ENCODE measurements at regions not wholly inside any gene's neighbourhood (a gene's known extent, or its start where the extent isn't known, plus 50 kb on each side); places are given as distances from the start of the nearest gene placed in this dataset.

DNA sequence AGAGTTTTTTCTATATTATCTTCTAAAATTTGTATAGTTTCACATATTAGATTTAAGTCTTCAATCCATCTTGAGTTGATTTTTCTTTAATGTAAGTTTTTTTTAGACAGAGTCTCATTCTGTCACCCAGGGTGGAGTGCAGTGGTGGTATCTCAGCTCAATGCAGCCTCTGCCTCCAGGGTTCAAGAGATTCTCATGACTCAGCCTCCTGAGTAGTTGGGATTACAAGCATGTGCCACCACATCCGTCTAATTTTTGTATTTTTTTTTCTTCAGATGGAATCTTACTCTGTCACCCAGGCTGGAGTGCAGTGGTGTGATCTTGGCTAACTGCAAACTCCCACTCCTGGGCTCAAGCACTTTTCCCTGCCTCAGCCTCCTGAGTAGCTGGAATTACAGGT, 143.4 kb upstream of the ZNF92 start:
- TF ChIP-seq EZH2 (IDR thresholded peaks at IDR 0.05; ENCODE audit: low read length, missing control alignments): no peak
- TF ChIP-seq, protein P1, sequence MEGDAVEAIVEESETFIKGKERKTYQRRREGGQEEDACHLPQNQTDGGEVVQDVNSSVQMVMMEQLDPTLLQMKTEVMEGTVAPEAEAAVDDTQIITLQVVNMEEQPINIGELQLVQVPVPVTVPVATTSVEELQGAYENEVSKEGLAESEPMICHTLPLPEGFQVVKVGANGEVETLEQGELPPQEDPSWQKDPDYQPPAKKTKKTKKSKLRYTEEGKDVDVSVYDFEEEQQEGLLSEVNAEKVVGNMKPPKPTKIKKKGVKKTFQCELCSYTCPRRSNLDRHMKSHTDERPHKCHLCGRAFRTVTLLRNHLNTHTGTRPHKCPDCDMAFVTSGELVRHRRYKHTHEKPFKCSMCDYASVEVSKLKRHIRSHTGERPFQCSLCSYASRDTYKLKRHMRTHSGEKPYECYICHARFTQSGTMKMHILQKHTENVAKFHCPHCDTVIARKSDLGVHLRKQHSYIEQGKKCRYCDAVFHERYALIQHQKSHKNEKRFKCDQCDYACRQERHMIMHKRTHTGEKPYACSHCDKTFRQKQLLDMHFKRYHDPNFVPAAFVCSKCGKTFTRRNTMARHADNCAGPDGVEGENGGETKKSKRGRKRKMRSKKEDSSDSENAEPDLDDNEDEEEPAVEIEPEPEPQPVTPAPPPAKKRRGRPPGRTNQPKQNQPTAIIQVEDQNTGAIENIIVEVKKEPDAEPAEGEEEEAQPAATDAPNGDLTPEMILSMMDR (conservative IDR thresholded peaks at IDR 0.05 in 1 of 2, IDR thresholded peaks at IDR 0.05 in 1 of 2; ENCODE audit: low read depth in 1 of 2, low read length in 2 of 2): no peak
- Histone ChIP-seq H3K79me2 (ENCODE audit: control insufficient read depth, insufficient read depth, low read length) (no peaks in the 10 kb centered on the region), H3K4me3 (replicated peaks in 1 of 4; ENCODE audit: control extremely low read depth in 1 of 4, insufficient read depth in 1 of 4, low read depth in 3 of 4, low read length in 4 of 4) (no peak overlapping the region), H3K27me3 (ENCODE audit: control insufficient read depth, insufficient read depth, low read length) (no peaks in the 10 kb centered on the region), H3K4me2 (ENCODE audit: extremely low read depth, insufficient read depth, low read length) (no peak overlapping the region), H2AFZ (ENCODE audit: low read length) (no peak overlapping the region), H3K4me1 (ENCODE audit: control insufficient read depth, extremely low read depth, insufficient read depth, low read length) (no peaks in the 10 kb centered on the region), H3K9me3 (ENCODE audit: control insufficient read depth, insufficient read depth, low read depth, low read length) (no peaks in the 10 kb centered on the region), H3K27ac (ENCODE audit: insufficient read depth, low read length) (no peak overlapping the region), H3K36me3 (ENCODE audit: control insufficient read depth, insufficient read depth, low read length) (no peaks in the 10 kb centered on the region), H4K20me1 (ENCODE audit: control insufficient read depth, extremely low read depth, insufficient read depth, low read length) (no peaks in the 10 kb centered on the region), H3K9ac (ENCODE audit: insufficient read depth, low read length) (no peak overlapping the region)
- DNase-seq (ENCODE audit: low read depth in 2 of 2): no peak

DNA sequence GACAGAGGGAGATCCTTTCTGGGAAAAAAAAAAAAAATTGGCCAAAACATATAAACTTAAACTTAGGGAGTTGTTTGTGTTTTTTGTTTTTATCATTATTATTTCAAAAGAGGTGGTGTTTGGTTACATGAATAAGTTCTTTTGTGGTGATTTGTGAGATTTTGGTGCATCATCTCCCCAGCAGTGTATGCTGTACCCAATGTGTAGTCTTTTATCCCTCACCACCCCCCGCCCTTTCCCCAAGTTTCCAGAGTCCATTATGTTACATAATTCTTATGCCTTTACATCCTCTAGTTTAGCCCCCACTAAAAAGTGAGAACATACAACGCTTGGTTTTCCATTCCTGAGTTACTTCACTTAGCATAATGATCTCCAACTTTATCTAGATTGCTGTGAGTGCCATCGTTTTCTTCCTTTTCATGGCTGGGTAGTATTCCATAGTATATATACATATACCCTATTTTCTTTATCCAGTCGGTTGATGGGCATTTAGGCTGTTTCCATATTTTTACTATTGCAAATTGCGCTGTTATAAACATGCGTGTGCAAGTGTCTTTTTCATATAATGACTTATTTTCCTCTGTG, 148.1 kb upstream of the ZNF92 start:
- Histone ChIP-seq H3K4me2 (ENCODE audit: extremely low read depth, insufficient read depth, low read length) (no peak overlapping the region), H3K9me3 (ENCODE audit: control insufficient read depth, insufficient read depth, low read depth, low read length) (no peaks in the 10 kb centered on the region), H3K4me1 (ENCODE audit: control insufficient read depth, extremely low read depth, insufficient read depth, low read length) (no peaks in the 10 kb centered on the region), H4K20me1 (ENCODE audit: control insufficient read depth, extremely low read depth, insufficient read depth, low read length) (no peaks in the 10 kb centered on the region), H3K27me3 (ENCODE audit: control insufficient read depth, insufficient read depth, low read length) (no peaks in the 10 kb centered on the region), H3K9ac (ENCODE audit: insufficient read depth, low read length) (no peak overlapping the region), H3K36me3 (ENCODE audit: control insufficient read depth, insufficient read depth, low read length) (no peaks in the 10 kb centered on the region), H3K4me3 (replicated peaks in 1 of 4; ENCODE audit: control extremely low read depth in 1 of 4, insufficient read depth in 1 of 4, low read depth in 3 of 4, low read length in 4 of 4) (no peak overlapping the region), H2AFZ (ENCODE audit: low read length) (no peak overlapping the region), H3K79me2 (ENCODE audit: control insufficient read depth, insufficient read depth, low read length) (no peaks in the 10 kb centered on the region), H3K27ac (ENCODE audit: insufficient read depth, low read length) (no peak overlapping the region)
- no peak for DNase-seq (ENCODE audit: low read depth in 2 of 2)
- no peak for TF ChIP-seq EZH2 (IDR thresholded peaks at IDR 0.05; ENCODE audit: low read length, missing control alignments)
- TF ChIP-seq, protein P1 (conservative IDR thresholded peaks at IDR 0.05 in 1 of 2, IDR thresholded peaks at IDR 0.05 in 1 of 2; ENCODE audit: low read depth in 1 of 2, low read length in 2 of 2): no peak

DNA sequence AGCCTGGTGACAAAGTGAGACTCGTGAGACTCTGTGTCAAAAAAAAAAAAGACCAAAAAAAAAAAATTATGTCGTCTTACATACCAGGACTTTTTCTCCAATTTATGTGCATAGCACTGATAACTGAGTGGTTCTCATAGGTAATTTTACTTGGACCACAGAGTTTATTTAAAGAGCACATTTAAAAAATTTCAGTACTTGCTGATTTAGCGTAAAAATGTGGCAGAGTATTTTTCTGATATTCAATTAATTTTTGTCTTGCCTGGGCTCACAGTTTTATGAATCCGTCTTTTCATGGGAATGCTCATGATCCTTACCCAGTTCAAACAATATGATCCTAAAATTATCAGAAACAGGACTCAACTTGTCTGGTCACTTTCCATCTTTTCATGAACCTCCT, 151.0 kb upstream of the ZNF92 start:
- no peak overlapping the region for H2AFZ ChIP-seq (ENCODE audit: low read length)
- H3K4me1 ChIP-seq (ENCODE audit: control insufficient read depth, extremely low read depth, insufficient read depth, low read length): no peaks in the 10 kb centered on the region
- no peak overlapping the region for H3K4me2 ChIP-seq (ENCODE audit: extremely low read depth, insufficient read depth, low read length)
- H3K9ac ChIP-seq (ENCODE audit: insufficient read depth, low read length): no peak overlapping the region
- no peaks in the 10 kb centered on the region for H3K27me3 ChIP-seq (ENCODE audit: control insufficient read depth, insufficient read depth, low read length)
- H4K20me1 ChIP-seq (ENCODE audit: control insufficient read depth, extremely low read depth, insufficient read depth, low read length): no peaks in the 10 kb centered on the region
- no peak overlapping the region for H3K4me3 ChIP-seq (replicated peaks in 1 of 4; ENCODE audit: control extremely low read depth in 1 of 4, insufficient read depth in 1 of 4, low read depth in 3 of 4, low read length in 4 of 4)
- no peaks in the 10 kb centered on the region for H3K79me2 ChIP-seq (ENCODE audit: control insufficient read depth, insufficient read depth, low read length)
- no peaks in the 10 kb centered on the region for H3K36me3 ChIP-seq (ENCODE audit: control insufficient read depth, insufficient read depth, low read length)
- DNase-seq (ENCODE audit: low read depth in 2 of 2): no peak
- TF ChIP-seq, protein P1 (conservative IDR thresholded peaks at IDR 0.05 in 1 of 2, IDR thresholded peaks at IDR 0.05 in 1 of 2; ENCODE audit: low read depth in 1 of 2, low read length in 2 of 2): no peak
- TF ChIP-seq EZH2 (IDR thresholded peaks at IDR 0.05; ENCODE audit: low read length, missing control alignments): no peak
- no peak overlapping the region for H3K27ac ChIP-seq (ENCODE audit: insufficient read depth, low read length)
- no peaks in the 10 kb centered on the region for H3K9me3 ChIP-seq (ENCODE audit: control insufficient read depth, insufficient read depth, low read depth, low read length)
